Loucy (cell line): ENCODE measurements at regions not wholly inside any gene's neighbourhood (a gene's known extent, or its start where the extent isn't known, plus 50 kb on each side); places are given as distances from the start of the nearest gene placed in this dataset.

Source experiments
- CTCF ChIP-seq: fragments of 200-600 bp; sonication (generic); conservative IDR thresholded peaks from 2 replicates; pipeline ENCODE4 v1.5.1; 2014; ENCODE audit warnings: mild to moderate bottlenecking, antibody characterized with exemption, low read length
- EZH2phosphoT487 ChIP-seq: fragments of 200-600 bp; IDR thresholded peaks from 2 replicates; pipeline ENCODE4 v1.6.1; 2018; ENCODE audit warnings: antibody characterized with exemption, mild to moderate bottlenecking, moderate library complexity, borderline replicate concordance

DNA sequence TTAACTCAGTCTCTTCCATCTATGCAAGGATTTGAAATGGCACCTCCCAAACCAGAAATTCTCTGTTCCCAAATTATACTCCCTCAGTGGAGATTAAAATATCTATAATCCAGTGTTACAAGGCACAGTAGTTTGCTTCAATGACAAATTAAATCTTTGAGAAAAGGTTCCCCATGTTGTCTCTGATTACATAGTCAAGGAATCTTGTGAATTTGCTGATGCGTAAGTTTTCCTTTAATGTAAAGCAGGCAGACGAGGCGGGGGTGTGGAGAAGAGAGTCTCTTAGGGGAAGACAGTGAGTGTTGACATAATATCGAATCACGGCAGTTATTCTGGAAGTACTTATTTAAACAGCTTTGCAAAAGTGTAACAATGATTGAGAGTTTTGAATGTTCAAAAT is 236.4 kb upstream of the RARB start:
- no peak for TF ChIP-seq CTCF
- no peak for TF ChIP-seq EZH2phosphoT487
